Endodermal cell (in vitro differentiated cells): ENCODE measurements at regions not wholly inside any gene's neighbourhood (a gene's known extent, or its start where the extent isn't known, plus 50 kb on each side); places are given as distances from the start of the nearest gene placed in this dataset.

ENCODE experiments used
- DNase-seq: peaks from one replicate; pipeline ENCODE4 v3.0.0-alpha.2; 2017
- H3K27ac ChIP-seq: 2 replicates; pipeline ENCODE4 v1.5.1; 2013; ENCODE audit warnings: mild to moderate bottlenecking, low read depth, low read length, moderate library complexity
- H3K27me3 ChIP-seq: 2 replicates; pipeline ENCODE4 v1.6.1; 2013; ENCODE audit warnings: mild to moderate bottlenecking, low read length, moderate library complexity; ENCODE audit not compliant: insufficient read depth, control insufficient read depth, poor library complexity, severe bottlenecking
- H3K36me3 ChIP-seq: 2 replicates; pipeline ENCODE4 v1.7.0; 2013; ENCODE audit warnings: mild to moderate bottlenecking, low read length, moderate library complexity; ENCODE audit not compliant: control insufficient read depth, insufficient read depth
- H3K4me1 ChIP-seq: one replicate; pipeline ENCODE4 v1.7.0; 2013; ENCODE audit warnings: low read length; ENCODE audit not compliant: control insufficient read depth, insufficient read depth
- H3K4me3 ChIP-seq: 2 replicates; pipeline ENCODE4 v1.5.1; 2013; ENCODE audit warnings: mild to moderate bottlenecking, low read length, moderate library complexity
- H3K9ac ChIP-seq: 2 replicates; pipeline ENCODE4 v1.6.1; 2013; ENCODE audit warnings: mild to moderate bottlenecking, low read length, moderate library complexity; ENCODE audit not compliant: poor library complexity, severe bottlenecking; ENCODE audit errors: extremely low read depth
- H3K9me3 ChIP-seq: 2 replicates; pipeline ENCODE4 v1.6.1; 2013; ENCODE audit warnings: mild to moderate bottlenecking, low read length, moderate library complexity; ENCODE audit not compliant: control insufficient read depth
- H3K27ac Mint-ChIP-seq: 2 replicates; pipeline ENCODE4 v1.8.0; 2020; ENCODE audit warnings: mixed read lengths
- H3K27me3 Mint-ChIP-seq: 2 replicates; pipeline ENCODE4 v1.8.0; 2021; ENCODE audit warnings: mild to moderate bottlenecking, mixed read lengths; ENCODE audit not compliant: insufficient read depth
- H3K36me3 Mint-ChIP-seq: 2 replicates; pipeline ENCODE4 v1.8.0; 2020; ENCODE audit warnings: low read depth, mixed read lengths
- H3K4me1 Mint-ChIP-seq: 2 replicates; pipeline ENCODE4 v1.8.0; 2020; ENCODE audit warnings: mixed read lengths
- H3K4me3 Mint-ChIP-seq: 2 replicates; pipeline ENCODE4 v1.8.0; 2020; ENCODE audit warnings: mild to moderate bottlenecking, moderate library complexity, mixed read lengths
- H3K9me3 Mint-ChIP-seq: 2 replicates; pipeline ENCODE4 v1.8.0; 2020; ENCODE audit warnings: mild to moderate bottlenecking, mixed read lengths
- WGBS, 2 experiments: methylation state at CpG; one replicate each; pipeline versions ENCODE4 v1.1.5 to v1.1.7; 2013; ENCODE audit warnings: missing lambda C conversion rate in 2 of 2, mixed read lengths in 1 of 2; ENCODE audit not compliant: insufficient coverage in 1 of 2, insufficient read length in 1 of 2; 5-methylcytosine and 5-hydroxymethylcytosine counted together
- TF ChIP-seq, protein P1 (sequence below): fragments of 200-600 bp; sonication (generic); conservative IDR thresholded peaks from 2 replicates; pipeline ENCODE4 v1.5.0; 2021; ENCODE audit warnings: antibody characterized with exemption, mild to moderate bottlenecking

DNA sequence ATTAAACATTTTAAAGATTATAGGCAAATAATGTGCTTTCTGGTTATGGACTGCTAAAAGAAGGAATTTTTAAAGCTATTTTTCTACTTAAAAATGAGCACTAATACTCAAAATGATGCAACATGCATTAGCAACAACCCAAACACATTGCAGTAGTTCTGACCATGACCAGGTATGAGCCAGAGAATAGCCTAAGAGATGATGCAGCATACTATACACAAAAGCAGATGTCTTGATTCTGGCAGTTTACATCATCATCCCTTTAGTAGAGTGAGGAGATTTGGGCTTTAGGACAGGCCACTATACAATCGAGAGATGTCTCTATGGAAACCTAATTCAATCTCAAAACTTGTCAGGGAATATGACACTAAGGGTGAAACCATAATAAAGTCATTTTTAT lies 307.1 kb downstream of the PRR16 start:
- H3K4me1 Mint-ChIP-seq, result no peaks in the 10 kb centered on the region
- Histone ChIP-seq H3K9me3 (no peaks in the 10 kb centered on the region), H3K36me3 (no peaks in the 10 kb centered on the region), H3K4me3 (no peak overlapping the region), H3K4me1 (no peaks in the 10 kb centered on the region), H3K27me3 (no peaks in the 10 kb centered on the region), H3K27ac (no peak overlapping the region), H3K9ac (no peak overlapping the region)
- 92% methylated on average over 1 of the region's 1 CpG; no CpG with 5 or more reads in 1 of the 2 experiments for WGBS, 2 experiments
- no peak for DNase-seq
- TF ChIP-seq, protein P1, sequence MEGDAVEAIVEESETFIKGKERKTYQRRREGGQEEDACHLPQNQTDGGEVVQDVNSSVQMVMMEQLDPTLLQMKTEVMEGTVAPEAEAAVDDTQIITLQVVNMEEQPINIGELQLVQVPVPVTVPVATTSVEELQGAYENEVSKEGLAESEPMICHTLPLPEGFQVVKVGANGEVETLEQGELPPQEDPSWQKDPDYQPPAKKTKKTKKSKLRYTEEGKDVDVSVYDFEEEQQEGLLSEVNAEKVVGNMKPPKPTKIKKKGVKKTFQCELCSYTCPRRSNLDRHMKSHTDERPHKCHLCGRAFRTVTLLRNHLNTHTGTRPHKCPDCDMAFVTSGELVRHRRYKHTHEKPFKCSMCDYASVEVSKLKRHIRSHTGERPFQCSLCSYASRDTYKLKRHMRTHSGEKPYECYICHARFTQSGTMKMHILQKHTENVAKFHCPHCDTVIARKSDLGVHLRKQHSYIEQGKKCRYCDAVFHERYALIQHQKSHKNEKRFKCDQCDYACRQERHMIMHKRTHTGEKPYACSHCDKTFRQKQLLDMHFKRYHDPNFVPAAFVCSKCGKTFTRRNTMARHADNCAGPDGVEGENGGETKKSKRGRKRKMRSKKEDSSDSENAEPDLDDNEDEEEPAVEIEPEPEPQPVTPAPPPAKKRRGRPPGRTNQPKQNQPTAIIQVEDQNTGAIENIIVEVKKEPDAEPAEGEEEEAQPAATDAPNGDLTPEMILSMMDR, result no peak
- H3K36me3 Mint-ChIP-seq, result no peaks in the 10 kb centered on the region
- no peak overlapping the region for H3K4me3 Mint-ChIP-seq
- no peaks in the 10 kb centered on the region for H3K27me3 Mint-ChIP-seq
- no peak overlapping the region for H3K27ac Mint-ChIP-seq
- no peaks in the 10 kb centered on the region for H3K9me3 Mint-ChIP-seq

DNA sequence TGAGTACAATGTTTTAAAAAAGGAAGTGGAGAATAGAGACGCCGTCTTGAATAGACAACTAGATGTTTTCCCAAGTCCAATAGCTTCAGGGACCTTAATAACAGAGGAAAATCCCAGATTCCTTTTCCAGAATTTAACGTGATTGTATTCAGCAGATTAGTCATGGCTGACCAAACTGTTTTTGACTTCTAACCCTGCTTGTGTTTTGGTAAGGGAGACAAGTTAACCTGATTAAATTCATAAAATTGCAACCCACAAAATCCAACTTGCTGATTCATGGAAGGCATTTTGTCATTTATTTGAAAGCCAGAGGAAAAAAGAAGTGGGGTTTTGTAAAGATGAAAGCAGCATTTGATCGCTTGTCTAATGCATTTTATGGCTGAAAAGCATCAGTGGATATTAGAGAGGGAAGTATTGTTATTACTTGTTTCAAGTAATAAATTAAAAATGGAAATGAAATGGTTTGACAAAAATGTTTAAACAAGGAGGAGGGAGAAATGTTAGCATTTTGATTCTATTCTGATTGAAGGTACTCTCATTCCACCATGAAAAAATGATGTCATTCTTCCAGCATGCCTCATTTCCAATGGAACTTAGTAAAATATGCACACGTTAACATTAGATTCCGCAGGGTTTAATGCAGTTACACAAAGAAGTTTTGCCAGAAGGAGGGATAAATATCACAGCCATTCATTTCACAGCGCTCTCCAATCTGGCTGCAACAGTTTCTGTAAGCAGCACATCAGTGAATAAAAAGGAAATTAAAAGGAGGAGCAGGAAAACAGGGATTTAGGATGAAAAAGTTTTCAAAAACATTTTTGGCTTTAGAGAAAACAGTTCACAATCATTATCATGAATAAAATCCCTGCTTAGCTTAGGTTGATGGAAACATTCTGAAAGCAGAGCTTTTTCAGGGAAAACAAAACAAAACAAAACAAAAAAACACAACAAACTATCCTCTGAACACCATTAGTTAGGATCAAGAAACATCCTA lies 314.7 kb downstream of the PRR16 start:
- no peaks in the 10 kb centered on the region for H3K36me3 ChIP-seq
- no peak overlapping the region for H3K9ac ChIP-seq
- Mint-ChIP-seq H3K9me3 (no peaks in the 10 kb centered on the region), H3K36me3 (no peaks in the 10 kb centered on the region), H3K27me3 (no peaks in the 10 kb centered on the region), H3K4me1 (no peaks in the 10 kb centered on the region), H3K4me3 (no peak overlapping the region), H3K27ac (no peak overlapping the region)
- no peaks in the 10 kb centered on the region for H3K4me1 ChIP-seq
- peak overlapping the region; percentile 45 for H3K27ac ChIP-seq
- no peak overlapping the region for H3K4me3 ChIP-seq
- no peaks in the 10 kb centered on the region for H3K9me3 ChIP-seq
- no peak for DNase-seq
- H3K27me3 ChIP-seq, result no peaks in the 10 kb centered on the region
- WGBS, 2 experiments, result 87 to 89% methylated on average over 5 to 7 of the region's 7 CpGs
- TF ChIP-seq, protein P1, result no peak

DNA sequence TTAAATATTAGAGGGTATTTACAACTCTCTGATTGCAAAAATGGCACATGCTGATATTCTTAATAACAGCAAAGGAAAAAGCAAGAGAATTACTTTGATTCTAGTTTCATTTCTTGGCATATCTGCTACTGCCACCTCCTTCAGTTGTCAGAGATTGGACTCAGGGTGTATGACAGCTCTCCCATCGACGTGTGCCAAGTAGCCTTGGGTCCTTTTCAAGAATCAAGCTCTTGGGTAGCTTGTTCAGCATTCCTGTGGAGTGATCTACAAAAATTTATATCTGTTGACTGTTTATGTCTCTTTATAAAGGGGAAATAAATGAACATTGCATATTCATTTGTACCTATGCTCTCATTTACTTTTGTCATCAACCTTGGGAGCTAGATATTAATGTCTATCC lies 315.6 kb downstream of the PRR16 start:
- H3K27me3 Mint-ChIP-seq, result no peaks in the 10 kb centered on the region
- no peak overlapping the region for H3K27ac Mint-ChIP-seq
- Histone ChIP-seq H3K4me3 (no peak overlapping the region), H3K36me3 (no peaks in the 10 kb centered on the region), H3K4me1 (no peaks in the 10 kb centered on the region), H3K9ac (no peak overlapping the region), H3K9me3 (no peaks in the 10 kb centered on the region), H3K27ac (peak overlapping the region; percentile 45), H3K27me3 (no peaks in the 10 kb centered on the region)
- H3K4me3 Mint-ChIP-seq, result no peak overlapping the region
- H3K9me3 Mint-ChIP-seq, result no peaks in the 10 kb centered on the region
- H3K4me1 Mint-ChIP-seq, result no peaks in the 10 kb centered on the region
- WGBS, 2 experiments, result 96% methylated on average over 2 of the region's 2 CpGs; no CpG with 5 or more reads in 1 of the 2 experiments
- DNase-seq, result no peak
- TF ChIP-seq, protein P1, result no peak
- no peaks in the 10 kb centered on the region for H3K36me3 Mint-ChIP-seq
